Heart left ventricle (tissue), 13 donors: ENCODE measurements at regions not wholly inside any gene's neighbourhood (a gene's known extent, or its start where the extent isn't known, plus 50 kb on each side); places are given as distances from the start of the nearest gene placed in this dataset.

Source experiments
- POLR2A ChIP-seq, 2 donors: fragments of 450-650 bp; IDR thresholded peaks; one replicate each; pipeline ENCODE4 v1.6.1; 2017; ENCODE audit warnings: antibody characterized with exemption in 2 of 2, mild to moderate bottlenecking in 2 of 2, moderate library complexity in 2 of 2
- TF ChIP-seq, protein P1 (sequence below), 12 donors: fragments of 200-600 bp; sonication (generic) in 4 of 12; IDR thresholded peaks; one replicate each; pipeline versions ENCODE4 v1.5.0 to v1.8.0; 2018 to 2022; ENCODE audit warnings: antibody characterized with exemption in 12 of 12, mild to moderate bottlenecking in 5 of 12
- donor health status: ischemic (EF 13 %, LVEDD 7.1; RV severe dilation, severe dysfunction).
- donor health status: DM: no; HTN: yes; CAD: no.
- donor health status: DM: no; HTN: no; CAD: no.
- donor health status: ischemic (EF 25% LVEDD 6.9; RV normal size, moderate dysfunction).
- donor health status: ischemic (EF 25% LVEDD 5.7; RV mildly dilated, moderate dysfunction).
- donor health status: ischemic (EF 35%, LVEDD 5.7; RV mildly dilated, moderate dysfunction).
- donor health status: nonischemic (EF 11% LVEDD 7.7; RV severe dilation, severe dysfunction).
- donor health status: DM: yes; HTN: yes; CAD: no.
- donor health status: PGD.
- donor health status: ischemic (EF 29% LVEDD 5.4; RV normal size, mild dysfunction).
- donor health status: nonischemic (EF 23%, LVEDD 6.1; RV moderate dilation, normal function).

GRCh38 chr15:23855947-23856346, 168.8 kb upstream of the NDN start:
- TF ChIP-seq, protein P1, sequence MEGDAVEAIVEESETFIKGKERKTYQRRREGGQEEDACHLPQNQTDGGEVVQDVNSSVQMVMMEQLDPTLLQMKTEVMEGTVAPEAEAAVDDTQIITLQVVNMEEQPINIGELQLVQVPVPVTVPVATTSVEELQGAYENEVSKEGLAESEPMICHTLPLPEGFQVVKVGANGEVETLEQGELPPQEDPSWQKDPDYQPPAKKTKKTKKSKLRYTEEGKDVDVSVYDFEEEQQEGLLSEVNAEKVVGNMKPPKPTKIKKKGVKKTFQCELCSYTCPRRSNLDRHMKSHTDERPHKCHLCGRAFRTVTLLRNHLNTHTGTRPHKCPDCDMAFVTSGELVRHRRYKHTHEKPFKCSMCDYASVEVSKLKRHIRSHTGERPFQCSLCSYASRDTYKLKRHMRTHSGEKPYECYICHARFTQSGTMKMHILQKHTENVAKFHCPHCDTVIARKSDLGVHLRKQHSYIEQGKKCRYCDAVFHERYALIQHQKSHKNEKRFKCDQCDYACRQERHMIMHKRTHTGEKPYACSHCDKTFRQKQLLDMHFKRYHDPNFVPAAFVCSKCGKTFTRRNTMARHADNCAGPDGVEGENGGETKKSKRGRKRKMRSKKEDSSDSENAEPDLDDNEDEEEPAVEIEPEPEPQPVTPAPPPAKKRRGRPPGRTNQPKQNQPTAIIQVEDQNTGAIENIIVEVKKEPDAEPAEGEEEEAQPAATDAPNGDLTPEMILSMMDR (IDR thresholded peaks at IDR 0.05): no peak
- no peak for TF ChIP-seq POLR2A (IDR thresholded peaks at IDR 0.05)
